Muscle of leg (tissue), 3 donors: ENCODE measurements at regions not wholly inside any gene's neighbourhood (a gene's known extent, or its start where the extent isn't known, plus 50 kb on each side); places are given as distances from the start of the nearest gene placed in this dataset.

Experiments
- DNase-seq: peaks from one replicate; pipeline ENCODE4 v3.0.0; 2013
- H3K27ac ChIP-seq: one replicate; pipeline ENCODE4 v1.5.1; 2013; ENCODE audit warnings: mild to moderate bottlenecking, low read length, control low read depth
- H3K27me3 ChIP-seq: one replicate; pipeline ENCODE4 v1.6.1; 2013; ENCODE audit warnings: low read length; ENCODE audit not compliant: control insufficient read depth, insufficient read depth
- H3K36me3 ChIP-seq: one replicate; pipeline ENCODE4 v1.6.1; 2013; ENCODE audit warnings: low read length; ENCODE audit not compliant: control insufficient read depth, insufficient read depth
- H3K4me1 ChIP-seq: one replicate; pipeline ENCODE4 v1.6.1; 2013; ENCODE audit warnings: low read length; ENCODE audit not compliant: control insufficient read depth, insufficient read depth
- H3K4me3 ChIP-seq: one replicate; pipeline ENCODE4 v1.5.1; 2013; ENCODE audit warnings: low read length, control low read depth
- H3K9me3 ChIP-seq: replicated peaks from 2 replicates; pipeline ENCODE4 v1.6.1; 2013; ENCODE audit warnings: low read depth, low read length; ENCODE audit not compliant: control insufficient read depth
- WGBS: methylation state at CpG from one replicate; pipeline ENCODE4 v1.1.5; 2013; ENCODE audit warnings: missing lambda C conversion rate; ENCODE audit not compliant: insufficient coverage; 5-methylcytosine and 5-hydroxymethylcytosine counted together

- no peak overlapping the region for H3K27ac ChIP-seq
- H3K9me3 ChIP-seq = no peaks in the 10 kb centered on the region
- H3K4me1 ChIP-seq = peaks cover 25% of the 10 kb centered on the region
- H3K4me3 ChIP-seq = no peak overlapping the region
- peaks cover 24% of the 10 kb centered on the region for H3K27me3 ChIP-seq
- H3K36me3 ChIP-seq = no peaks in the 10 kb centered on the region
- DNase-seq = no peak
- WGBS = 89% methylated on average over 12 of the region's 12 CpGs
Measured at GRCh38 chr7:426510-426909, 93.1 kb downstream of the PDGFA start.

DNA sequence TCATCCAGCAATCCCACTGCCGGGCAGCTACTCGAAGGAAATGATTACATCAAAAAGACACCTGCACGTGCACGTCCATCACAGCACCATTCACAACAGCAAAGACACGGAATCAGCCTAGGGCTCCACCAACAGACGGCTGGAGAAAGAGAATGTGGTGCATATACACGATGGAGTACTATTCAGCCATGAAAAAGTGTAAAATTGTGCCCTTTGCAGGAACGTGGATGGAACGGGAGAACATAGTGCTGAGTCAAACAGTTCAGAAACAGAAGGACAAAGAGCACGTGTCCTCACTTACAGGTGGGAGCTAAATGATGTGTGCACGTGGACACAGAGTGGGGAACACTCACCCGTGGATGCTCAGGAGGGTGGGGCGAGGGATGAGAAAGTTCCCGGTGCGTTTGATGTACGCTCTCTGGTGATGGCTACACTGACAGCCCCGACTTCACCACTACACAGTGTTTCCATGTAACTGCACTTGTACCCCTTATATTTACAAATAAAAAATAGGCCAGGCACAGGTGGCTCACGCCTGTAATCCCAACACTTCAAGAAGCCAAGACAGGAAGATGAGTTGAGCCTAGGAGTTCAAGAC, 92.0 kb downstream of the PDGFA start:
- Histone ChIP-seq H3K27me3 (peaks cover 19% of the 10 kb centered on the region), H3K27ac (no peak overlapping the region), H3K4me3 (no peak overlapping the region), H3K9me3 (no peaks in the 10 kb centered on the region), H3K36me3 (no peaks in the 10 kb centered on the region), H3K4me1 (peaks cover 31% of the 10 kb centered on the region)
- DNase-seq = no peak
- 87% methylated on average over 14 of the region's 18 CpGs for whole genome bisulfite sequencing

DNA sequence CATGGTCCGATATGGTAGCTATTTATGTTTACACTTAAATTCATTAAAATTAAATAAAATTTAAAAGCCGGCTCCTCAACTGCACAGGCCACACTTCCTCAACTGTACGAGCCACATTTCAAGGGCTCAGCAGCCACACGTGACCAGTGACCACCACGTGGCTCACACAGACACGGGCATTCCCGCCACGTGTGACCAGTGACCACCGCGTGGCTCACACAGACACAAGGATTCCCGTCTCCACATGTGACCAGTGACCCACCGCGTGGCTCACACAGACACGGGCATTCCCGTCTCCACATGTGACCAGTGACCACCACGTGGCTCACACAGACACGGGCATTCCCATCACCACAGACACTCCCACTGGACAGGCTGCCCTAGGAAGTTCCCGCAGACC, 91.3 kb downstream of the PDGFA start:
- peaks cover 31% of the 10 kb centered on the region for H3K4me1 ChIP-seq
- H3K27ac ChIP-seq = no peak overlapping the region
- peaks cover 20% of the 10 kb centered on the region for H3K27me3 ChIP-seq
- no peak for DNase-seq
- H3K36me3 ChIP-seq = no peaks in the 10 kb centered on the region
- H3K4me3 ChIP-seq = no peak overlapping the region
- no peaks in the 10 kb centered on the region for H3K9me3 ChIP-seq
- WGBS = 93% methylated on average over 16 of the region's 18 CpGs

GRCh38 chr7:428927-429827, 90.5 kb downstream of the PDGFA start:
- H3K4me1 ChIP-seq = peaks cover 30% of the 10 kb centered on the region
- no peak for DNase-seq
- peaks cover 20% of the 10 kb centered on the region for H3K27me3 ChIP-seq
- WGBS = 82% methylated on average over 46 of the region's 48 CpGs
- no peaks in the 10 kb centered on the region for H3K9me3 ChIP-seq
- H3K27ac ChIP-seq = no peak overlapping the region
- no peaks in the 10 kb centered on the region for H3K36me3 ChIP-seq
- H3K4me3 ChIP-seq = no peak overlapping the region

- Histone ChIP-seq H3K27me3 (peaks cover 23% of the 10 kb centered on the region), H3K27ac (no peak overlapping the region), H3K4me3 (no peak overlapping the region), H3K9me3 (no peaks in the 10 kb centered on the region), H3K4me1 (peaks cover 24% of the 10 kb centered on the region), H3K36me3 (no peaks in the 10 kb centered on the region)
- 83% methylated on average over 20 of the region's 20 CpGs for WGBS
- DNase-seq = no peak
Measured at GRCh38 chr7:429828-430180, 89.8 kb downstream of the PDGFA start.

GRCh38 chr7:431041-431440, 88.6 kb downstream of the PDGFA start:
- DNase-seq = no peak
- WGBS = 83% methylated on average over 24 of the region's 24 CpGs

DNA sequence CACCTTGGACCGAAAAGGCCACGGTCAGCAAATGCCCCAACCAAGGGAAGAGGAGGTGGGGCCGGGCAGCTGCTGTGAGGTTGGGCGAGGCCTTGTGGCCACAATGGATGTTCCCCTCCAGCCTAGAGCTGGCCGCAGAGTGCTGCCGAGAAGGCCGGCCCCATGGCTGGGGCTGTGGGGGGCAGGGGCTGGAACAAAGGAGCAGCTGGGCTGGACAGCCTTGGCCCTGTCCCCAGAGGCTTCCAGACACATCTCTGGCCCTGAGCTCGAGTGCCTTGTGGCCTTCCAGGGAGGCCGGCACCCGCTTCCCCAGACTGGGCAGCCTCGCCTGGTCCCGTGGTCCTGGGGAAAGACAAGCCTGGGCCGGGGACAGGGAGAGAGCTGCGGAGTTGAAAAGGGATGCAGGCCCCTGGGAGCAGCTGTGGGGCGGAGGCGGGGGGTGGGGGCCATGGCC, 88.0 kb downstream of the PDGFA start:
- Histone ChIP-seq H3K36me3 (no peaks in the 10 kb centered on the region), H3K27ac (no peak overlapping the region), H3K9me3 (no peaks in the 10 kb centered on the region), H3K27me3 (peaks cover 19% of the 10 kb centered on the region), H3K4me3 (no peak overlapping the region), H3K4me1 (peaks cover 28% of the 10 kb centered on the region)
- WGBS = 61% methylated on average over 14 of the region's 16 CpGs
- no peak for DNase-seq

More at GRCh38 chr7:431041-431440, 88.6 kb downstream of the PDGFA start:
- H3K4me3 ChIP-seq = no peak overlapping the region
- H3K4me1 ChIP-seq = peaks cover 23% of the 10 kb centered on the region
- peaks cover 22% of the 10 kb centered on the region for H3K27me3 ChIP-seq
- no peaks in the 10 kb centered on the region for H3K9me3 ChIP-seq
- H3K27ac ChIP-seq = no peak overlapping the region
- H3K36me3 ChIP-seq = no peaks in the 10 kb centered on the region

DNA sequence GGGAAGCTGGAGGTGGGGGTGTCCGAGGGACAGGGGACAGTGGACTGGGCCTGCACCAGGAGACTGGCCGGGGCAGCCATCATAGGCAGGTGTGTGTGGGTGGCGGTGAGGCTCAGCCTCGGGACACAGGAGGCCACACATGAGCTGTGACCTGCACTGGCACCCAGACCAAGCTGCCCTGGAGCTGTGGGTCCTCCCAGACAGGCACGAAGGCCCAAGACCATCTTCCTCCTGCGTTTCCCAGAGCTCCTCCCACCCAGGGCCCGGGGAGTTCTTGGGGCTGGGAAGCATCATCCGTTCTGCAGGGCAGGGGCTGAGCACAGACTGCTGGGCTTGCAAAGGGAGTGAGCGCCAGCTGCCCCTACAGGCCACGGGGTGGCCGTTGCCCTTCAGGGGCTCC, 87.4 kb downstream of the PDGFA start:
- Histone ChIP-seq H3K4me3 (no peak overlapping the region), H3K9me3 (no peaks in the 10 kb centered on the region), H3K27ac (no peak overlapping the region), H3K4me1 (peaks cover 33% of the 10 kb centered on the region), H3K27me3 (peaks cover 22% of the 10 kb centered on the region), H3K36me3 (no peaks in the 10 kb centered on the region)
- 79% methylated on average over 9 of the region's 11 CpGs for WGBS
- no peak for DNase-seq

DNA sequence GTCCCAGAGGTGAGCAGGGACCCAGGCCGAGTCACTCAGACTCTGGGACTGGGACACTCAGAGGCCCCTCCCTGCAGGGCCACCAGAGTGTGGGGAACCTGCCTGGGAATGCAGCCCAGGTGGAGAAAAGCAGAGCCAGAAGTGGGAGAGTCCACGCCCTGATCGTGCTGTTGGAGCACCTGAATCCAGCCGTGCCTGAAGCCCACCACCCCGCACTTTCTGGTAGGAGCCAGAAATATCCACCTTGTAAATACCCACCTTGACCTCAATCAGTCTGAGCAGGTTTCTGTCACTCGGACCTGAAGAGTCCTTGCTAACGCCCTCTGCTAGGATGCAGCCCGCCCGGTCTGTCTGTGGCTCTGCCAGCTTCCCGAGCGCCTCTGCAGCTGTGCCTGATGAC, 86.7 kb downstream of the PDGFA start:
- no peak for DNase-seq
- Histone ChIP-seq H3K27me3 (peaks cover 25% of the 10 kb centered on the region), H3K4me1 (peaks cover 40% of the 10 kb centered on the region)

DNA sequence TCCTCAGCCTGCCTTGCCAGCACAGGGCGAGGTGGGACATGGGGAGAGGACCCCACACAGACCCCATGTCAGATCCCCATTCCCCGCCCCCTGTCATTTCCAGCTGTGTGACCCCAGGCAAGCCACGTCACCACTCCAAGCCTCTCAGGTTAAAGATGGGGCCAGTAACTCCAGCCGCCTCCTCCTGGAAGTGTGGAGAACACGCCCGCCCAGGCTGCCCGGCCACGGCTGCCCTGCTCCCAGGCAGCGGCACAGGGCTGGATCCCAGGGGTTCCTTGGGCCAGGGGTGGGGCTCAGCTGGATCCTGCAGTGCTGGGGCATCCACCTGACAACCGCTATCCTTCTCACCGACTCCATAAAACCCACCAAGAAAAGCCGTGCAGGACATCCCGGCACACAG, 86.1 kb downstream of the PDGFA start:
- 72% methylated on average over 7 of the region's 13 CpGs for WGBS
- Histone ChIP-seq H3K4me1 (peaks cover 46% of the 10 kb centered on the region), H3K9me3 (no peaks in the 10 kb centered on the region), H3K27ac (no peak overlapping the region), H3K36me3 (no peaks in the 10 kb centered on the region), H3K27me3 (peaks cover 28% of the 10 kb centered on the region), H3K4me3 (no peak overlapping the region)
- DNase-seq = no peak

More for the DNA sequence above, 86.7 kb downstream of the PDGFA start:
- Histone ChIP-seq H3K4me3 (no peak overlapping the region), H3K36me3 (no peaks in the 10 kb centered on the region), H3K27ac (no peak overlapping the region), H3K9me3 (no peaks in the 10 kb centered on the region)
- 89% methylated on average over 9 of the region's 11 CpGs for WGBS
